Keratinocyte (primary cell): ENCODE measurements at regions not wholly inside any gene's neighbourhood (a gene's known extent, or its start where the extent isn't known, plus 50 kb on each side); places are given as distances from the start of the nearest gene placed in this dataset.

Experiments used
- EZH2 ChIP-seq: IDR thresholded peaks from one replicate; pipeline ENCODE4 v1.6.1; 2012; ENCODE audit warnings: inconsistent platforms, mild to moderate bottlenecking, low read length, moderate library complexity
- TF ChIP-seq, protein P1 (sequence below), 3 experiments: IDR thresholded peaks in 1 of 3; conservative IDR thresholded peaks in 1 of 3; optimal IDR thresholded peaks in 1 of 3; 2 replicates in 2 of 3; 3 replicates in 1 of 3; pipeline versions ENCODE3 to v1.5.1; 2011; ENCODE audit warnings: low read length in 3 of 3, mild to moderate bottlenecking in 3 of 3, moderate library complexity in 2 of 3, control low read depth in 1 of 3, inconsistent platforms in 1 of 3; ENCODE audit not compliant: insufficient read depth in 2 of 3; ENCODE audit errors: extremely low read depth in 1 of 3

DNA sequence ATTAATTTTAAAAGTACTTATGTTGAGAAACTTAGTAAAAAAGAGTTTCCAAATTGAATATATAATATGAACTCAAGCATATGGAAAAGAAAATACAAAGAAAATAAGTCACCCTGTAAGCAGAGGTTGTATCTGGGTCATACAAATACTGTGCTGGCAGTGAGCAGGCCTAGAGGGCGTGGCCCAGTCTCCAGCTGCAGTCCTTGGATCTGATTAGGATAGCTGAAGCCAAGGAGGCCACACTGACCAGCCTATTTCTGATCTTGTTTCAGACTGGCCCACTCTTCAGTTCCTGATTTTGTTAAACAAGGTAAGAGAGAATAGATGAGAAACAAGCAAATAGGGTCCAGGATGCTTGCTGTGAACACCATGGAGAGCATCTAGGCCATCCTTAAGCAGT, 228.8 kb downstream of the EPM2A start:
- TF ChIP-seq, protein P1, sequence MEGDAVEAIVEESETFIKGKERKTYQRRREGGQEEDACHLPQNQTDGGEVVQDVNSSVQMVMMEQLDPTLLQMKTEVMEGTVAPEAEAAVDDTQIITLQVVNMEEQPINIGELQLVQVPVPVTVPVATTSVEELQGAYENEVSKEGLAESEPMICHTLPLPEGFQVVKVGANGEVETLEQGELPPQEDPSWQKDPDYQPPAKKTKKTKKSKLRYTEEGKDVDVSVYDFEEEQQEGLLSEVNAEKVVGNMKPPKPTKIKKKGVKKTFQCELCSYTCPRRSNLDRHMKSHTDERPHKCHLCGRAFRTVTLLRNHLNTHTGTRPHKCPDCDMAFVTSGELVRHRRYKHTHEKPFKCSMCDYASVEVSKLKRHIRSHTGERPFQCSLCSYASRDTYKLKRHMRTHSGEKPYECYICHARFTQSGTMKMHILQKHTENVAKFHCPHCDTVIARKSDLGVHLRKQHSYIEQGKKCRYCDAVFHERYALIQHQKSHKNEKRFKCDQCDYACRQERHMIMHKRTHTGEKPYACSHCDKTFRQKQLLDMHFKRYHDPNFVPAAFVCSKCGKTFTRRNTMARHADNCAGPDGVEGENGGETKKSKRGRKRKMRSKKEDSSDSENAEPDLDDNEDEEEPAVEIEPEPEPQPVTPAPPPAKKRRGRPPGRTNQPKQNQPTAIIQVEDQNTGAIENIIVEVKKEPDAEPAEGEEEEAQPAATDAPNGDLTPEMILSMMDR (optimal IDR thresholded peaks at IDR 0.05 in 1 of 3, IDR thresholded peaks at IDR 0.05 in 1 of 3, conservative IDR thresholded peaks at IDR 0.05 in 1 of 3; ENCODE audit: extremely low read depth in 1 of 3, insufficient read depth in 2 of 3, low read length in 3 of 3): no peak
- no peak for TF ChIP-seq EZH2
